Hepatocyte (in vitro differentiated cells): ENCODE measurements at regions not wholly inside any gene's neighbourhood (a gene's known extent, or its start where the extent isn't known, plus 50 kb on each side); places are given as distances from the start of the nearest gene placed in this dataset.

Experiments
- DNase-seq: peaks from one replicate; pipeline ENCODE4 v3.0.0-alpha.2; 2016; ENCODE audit warnings: low spot score
- H2AFZ ChIP-seq: fragments of 200-600 bp; sonication (generic); 2 replicates; pipeline ENCODE4 v1.6.0; 2016; ENCODE audit warnings: antibody characterized with exemption, mild to moderate bottlenecking
- H3K27ac ChIP-seq: fragments of 200-600 bp; sonication (generic); 2 replicates; pipeline ENCODE4 v1.5.1; 2016; ENCODE audit warnings: mild to moderate bottlenecking
- H3K27me3 ChIP-seq: fragments of 200-600 bp; sonication (generic); 2 replicates; pipeline ENCODE4 v1.6.1; 2016
- H3K36me3 ChIP-seq: fragments of 200-600 bp; sonication (generic); replicated peaks from 2 replicates; pipeline ENCODE4 v1.5.1; 2016; ENCODE audit warnings: low read depth; ENCODE audit not compliant: insufficient read depth
- H3K4me1 ChIP-seq: fragments of 200-600 bp; sonication (generic); 2 replicates; pipeline ENCODE4 v1.5.1; 2016; ENCODE audit warnings: mild to moderate bottlenecking, moderate library complexity; ENCODE audit not compliant: insufficient read depth
- H3K4me2 ChIP-seq: fragments of 200-600 bp; sonication (generic); 2 replicates; pipeline ENCODE4 v1.6.0; 2016
- H3K4me3 ChIP-seq: fragments of 200-600 bp; sonication (generic); 2 replicates; pipeline ENCODE4 v1.5.1; 2016; ENCODE audit warnings: mild to moderate bottlenecking
- H3K79me2 ChIP-seq: fragments of 200-600 bp; sonication (generic); 2 replicates; pipeline ENCODE4 v1.6.0; 2017; ENCODE audit warnings: mild to moderate bottlenecking
- H3K9me2 ChIP-seq: fragments of 200-600 bp; sonication (generic); replicated peaks from 2 replicates; pipeline ENCODE4 v1.6.0; 2017; ENCODE audit warnings: mild to moderate bottlenecking; ENCODE audit not compliant: insufficient read depth
- H3K9me3 ChIP-seq: fragments of 200-600 bp; sonication (generic); 2 replicates; pipeline ENCODE4 v1.5.1; 2016; ENCODE audit warnings: low read depth, mild to moderate bottlenecking
- H4K20me1 ChIP-seq: fragments of 200-600 bp; sonication (generic); 2 replicates; pipeline ENCODE4 v1.6.0; 2016; ENCODE audit warnings: mild to moderate bottlenecking; ENCODE audit not compliant: insufficient read depth, poor library complexity, severe bottlenecking
- CTCF ChIP-seq: fragments of 200-600 bp; sonication (generic); IDR thresholded peaks from 2 replicates; pipeline ENCODE4 v1.5.1; 2016; ENCODE audit warnings: antibody characterized with exemption, mild to moderate bottlenecking; ENCODE audit not compliant: poor library complexity
- EZH2 ChIP-seq: fragments of 200-600 bp; sonication (generic); IDR thresholded peaks from 2 replicates; pipeline ENCODE4 v1.6.1; 2016; ENCODE audit warnings: antibody characterized with exemption, mild to moderate bottlenecking, borderline replicate concordance
- EZH2phosphoT487 ChIP-seq: fragments of 200-600 bp; sonication (generic); IDR thresholded peaks from one replicate; pipeline ENCODE4 v1.6.1; 2018; ENCODE audit warnings: antibody characterized with exemption, mild to moderate bottlenecking, low read depth, moderate library complexity; ENCODE audit not compliant: unreplicated experiment, severe bottlenecking
- WGBS: methylation state at CpG from one replicate; pipeline ENCODE4 v1.1.6; 2016; ENCODE audit warnings: low lambda C conversion rate; ENCODE audit errors: missing lambda C conversion rate; 5-methylcytosine and 5-hydroxymethylcytosine counted together

GRCh38 chr21:38181096-38181495 lies 75.7 kb upstream of the KCNJ15 start:
- H3K4me2 ChIP-seq = no peak overlapping the region
- TF ChIP-seq CTCF = no peak
- no peak for TF ChIP-seq EZH2phosphoT487
- no peak for TF ChIP-seq EZH2
- WGBS = 70% methylated on average over 4 of the region's 4 CpGs
- no peak overlapping the region for H2AFZ ChIP-seq
- no peaks in the 10 kb centered on the region for H3K79me2 ChIP-seq
- no peak overlapping the region for H3K27ac ChIP-seq
- no peak for DNase-seq
- H3K27me3 ChIP-seq = no peaks in the 10 kb centered on the region
- H3K36me3 ChIP-seq = no peaks in the 10 kb centered on the region
- H3K9me2 ChIP-seq = no peaks in the 10 kb centered on the region
- no peaks in the 10 kb centered on the region for H4K20me1 ChIP-seq
- no peak overlapping the region for H3K4me3 ChIP-seq
- no peaks in the 10 kb centered on the region for H3K9me3 ChIP-seq
- no peaks in the 10 kb centered on the region for H3K4me1 ChIP-seq

GRCh38 chr21:38182370-38182985 lies 74.3 kb upstream of the KCNJ15 start:
- Histone ChIP-seq H3K9me3 (no peaks in the 10 kb centered on the region), H3K36me3 (no peaks in the 10 kb centered on the region), H3K4me3 (no peak overlapping the region), H4K20me1 (no peaks in the 10 kb centered on the region), H3K4me1 (no peaks in the 10 kb centered on the region), H2AFZ (no peak overlapping the region), H3K9me2 (no peaks in the 10 kb centered on the region), H3K79me2 (no peaks in the 10 kb centered on the region), H3K27me3 (no peaks in the 10 kb centered on the region), H3K4me2 (no peak overlapping the region), H3K27ac (no peak overlapping the region)
- TF ChIP-seq EZH2phosphoT487 (no peak), CTCF (no peak), EZH2 (no peak)
- no peak for DNase-seq
- 69% methylated on average over 2 of the region's 2 CpGs for WGBS

GRCh38 chr21:38183961-38184360 lies 72.8 kb upstream of the KCNJ15 start:
- Histone ChIP-seq H4K20me1 (no peaks in the 10 kb centered on the region), H3K4me1 (no peaks in the 10 kb centered on the region), H3K9me3 (no peaks in the 10 kb centered on the region), H3K4me2 (no peak overlapping the region), H3K27me3 (no peaks in the 10 kb centered on the region), H2AFZ (no peak overlapping the region), H3K79me2 (no peaks in the 10 kb centered on the region), H3K4me3 (no peak overlapping the region), H3K9me2 (no peaks in the 10 kb centered on the region), H3K27ac (no peak overlapping the region), H3K36me3 (no peaks in the 10 kb centered on the region)
- 88% methylated on average over 1 of the region's 1 CpG for WGBS
- no peak for DNase-seq
- TF ChIP-seq EZH2 = no peak
- no peak for TF ChIP-seq EZH2phosphoT487
- no peak for TF ChIP-seq CTCF
